Hepatocyte (in vitro differentiated cells): ENCODE measurements at regions not wholly inside any gene's neighbourhood (a gene's known extent, or its start where the extent isn't known, plus 50 kb on each side); places are given as distances from the start of the nearest gene placed in this dataset.

Experiments
- DNase-seq: peaks from one replicate; pipeline ENCODE4 v3.0.0-alpha.2; 2016; ENCODE audit warnings: low spot score
- H2AFZ ChIP-seq: fragments of 200-600 bp; sonication (generic); 2 replicates; pipeline ENCODE4 v1.6.0; 2016; ENCODE audit warnings: antibody characterized with exemption, mild to moderate bottlenecking
- H3K27ac ChIP-seq: fragments of 200-600 bp; sonication (generic); 2 replicates; pipeline ENCODE4 v1.5.1; 2016; ENCODE audit warnings: mild to moderate bottlenecking
- H3K27me3 ChIP-seq: fragments of 200-600 bp; sonication (generic); 2 replicates; pipeline ENCODE4 v1.6.1; 2016
- H3K36me3 ChIP-seq: fragments of 200-600 bp; sonication (generic); replicated peaks from 2 replicates; pipeline ENCODE4 v1.5.1; 2016; ENCODE audit warnings: low read depth; ENCODE audit not compliant: insufficient read depth
- H3K4me1 ChIP-seq: fragments of 200-600 bp; sonication (generic); 2 replicates; pipeline ENCODE4 v1.5.1; 2016; ENCODE audit warnings: mild to moderate bottlenecking, moderate library complexity; ENCODE audit not compliant: insufficient read depth
- H3K4me2 ChIP-seq: fragments of 200-600 bp; sonication (generic); 2 replicates; pipeline ENCODE4 v1.6.0; 2016
- H3K4me3 ChIP-seq: fragments of 200-600 bp; sonication (generic); 2 replicates; pipeline ENCODE4 v1.5.1; 2016; ENCODE audit warnings: mild to moderate bottlenecking
- H3K79me2 ChIP-seq: fragments of 200-600 bp; sonication (generic); 2 replicates; pipeline ENCODE4 v1.6.0; 2017; ENCODE audit warnings: mild to moderate bottlenecking
- H3K9me2 ChIP-seq: fragments of 200-600 bp; sonication (generic); replicated peaks from 2 replicates; pipeline ENCODE4 v1.6.0; 2017; ENCODE audit warnings: mild to moderate bottlenecking; ENCODE audit not compliant: insufficient read depth
- H3K9me3 ChIP-seq: fragments of 200-600 bp; sonication (generic); 2 replicates; pipeline ENCODE4 v1.5.1; 2016; ENCODE audit warnings: low read depth, mild to moderate bottlenecking
- H4K20me1 ChIP-seq: fragments of 200-600 bp; sonication (generic); 2 replicates; pipeline ENCODE4 v1.6.0; 2016; ENCODE audit warnings: mild to moderate bottlenecking; ENCODE audit not compliant: insufficient read depth, poor library complexity, severe bottlenecking
- CTCF ChIP-seq: fragments of 200-600 bp; sonication (generic); IDR thresholded peaks from 2 replicates; pipeline ENCODE4 v1.5.1; 2016; ENCODE audit warnings: antibody characterized with exemption, mild to moderate bottlenecking; ENCODE audit not compliant: poor library complexity
- EZH2 ChIP-seq: fragments of 200-600 bp; sonication (generic); IDR thresholded peaks from 2 replicates; pipeline ENCODE4 v1.6.1; 2016; ENCODE audit warnings: antibody characterized with exemption, mild to moderate bottlenecking, borderline replicate concordance
- EZH2phosphoT487 ChIP-seq: fragments of 200-600 bp; sonication (generic); IDR thresholded peaks from one replicate; pipeline ENCODE4 v1.6.1; 2018; ENCODE audit warnings: antibody characterized with exemption, mild to moderate bottlenecking, low read depth, moderate library complexity; ENCODE audit not compliant: unreplicated experiment, severe bottlenecking
- WGBS: methylation state at CpG from one replicate; pipeline ENCODE4 v1.1.6; 2016; ENCODE audit warnings: low lambda C conversion rate; ENCODE audit errors: missing lambda C conversion rate; 5-methylcytosine and 5-hydroxymethylcytosine counted together

GRCh38 chr2:139721411-139721995, 941.3 kb upstream of the NXPH2 start:
- 68% methylated on average over 3 of the region's 3 CpGs for WGBS
- DNase-seq = peak; percentile 6
- Histone ChIP-seq H3K9me3 (no peaks in the 10 kb centered on the region), H3K79me2 (no peaks in the 10 kb centered on the region), H3K9me2 (no peaks in the 10 kb centered on the region), H4K20me1 (no peaks in the 10 kb centered on the region), H3K4me1 (no peaks in the 10 kb centered on the region), H3K4me2 (no peak overlapping the region), H3K27me3 (no peaks in the 10 kb centered on the region), H3K4me3 (no peak overlapping the region), H3K36me3 (no peaks in the 10 kb centered on the region), H2AFZ (no peak overlapping the region), H3K27ac (no peak overlapping the region)
- TF ChIP-seq EZH2phosphoT487 (no peak), CTCF (no peak), EZH2 (no peak)

- whole genome bisulfite sequencing = 54% methylated on average over 3 of the region's 3 CpGs
- Histone ChIP-seq H3K4me3 (no peak overlapping the region), H3K27ac (no peak overlapping the region), H3K4me2 (no peak overlapping the region), H3K9me3 (no peaks in the 10 kb centered on the region), H3K36me3 (no peaks in the 10 kb centered on the region), H3K79me2 (no peaks in the 10 kb centered on the region), H3K27me3 (no peaks in the 10 kb centered on the region), H2AFZ (no peak overlapping the region), H4K20me1 (no peaks in the 10 kb centered on the region), H3K9me2 (no peaks in the 10 kb centered on the region), H3K4me1 (no peaks in the 10 kb centered on the region)
- no peak for DNase-seq
- no peak for TF ChIP-seq EZH2
- no peak for TF ChIP-seq CTCF
- TF ChIP-seq EZH2phosphoT487 = no peak
These were observed 939.9 kb upstream of the NXPH2 start for GRCh38 chr2:139720056-139720455.

- no peaks in the 10 kb centered on the region for H3K9me2 ChIP-seq
- H2AFZ ChIP-seq = no peak overlapping the region
These were observed 924.4 kb upstream of the NXPH2 start for GRCh38 chr2:139704606-139705005.

More at GRCh38 chr2:139704606-139705005, 924.4 kb upstream of the NXPH2 start:
- Histone ChIP-seq H4K20me1 (no peaks in the 10 kb centered on the region), H3K79me2 (no peaks in the 10 kb centered on the region), H3K4me1 (no peaks in the 10 kb centered on the region), H3K27me3 (no peaks in the 10 kb centered on the region), H3K4me2 (no peak overlapping the region), H3K27ac (no peak overlapping the region), H3K9me3 (no peaks in the 10 kb centered on the region), H3K4me3 (no peak overlapping the region), H3K36me3 (no peaks in the 10 kb centered on the region)
- DNase-seq = no peak
- no peak for TF ChIP-seq CTCF
- no peak for TF ChIP-seq EZH2
- no peak for TF ChIP-seq EZH2phosphoT487
